ENCODE measurements at regions not wholly inside any gene's neighbourhood (a gene's known extent, or its start where the extent isn't known, plus 50 kb on each side); places are given as distances from the start of the nearest gene placed in this dataset.

DNA sequence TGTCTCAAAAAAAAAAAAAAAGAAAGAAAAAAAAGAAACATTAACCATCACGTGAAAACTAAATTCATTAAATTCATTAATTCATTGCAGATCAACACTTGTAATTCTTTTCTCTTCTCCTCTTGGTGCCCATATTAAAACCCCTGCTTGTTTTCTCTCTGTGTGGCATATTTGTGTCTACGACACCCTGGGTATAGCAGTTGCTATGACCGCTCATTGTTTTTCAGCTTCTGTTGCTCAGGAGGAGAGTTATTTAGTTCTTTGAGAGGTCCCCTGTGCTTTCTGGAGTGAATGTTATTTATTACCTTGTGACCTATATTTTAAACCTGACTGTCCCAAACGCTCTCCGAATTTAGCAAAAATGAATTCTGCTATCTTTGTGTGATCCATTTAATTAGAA is 62.3 kb upstream of the CLMP start (continued):
- TF ChIP-seq CSRNP3 (CRISPR knock-in tag; IDR thresholded peaks at IDR 0.05): no peak
- TF ChIP-seq PPARA (CRISPR knock-in tag; IDR thresholded peaks at IDR 0.05; ENCODE audit: borderline replicate concordance): no peak
- TF ChIP-seq TOX (CRISPR knock-in tag; IDR thresholded peaks at IDR 0.05; ENCODE audit: borderline replicate concordance): no peak
- no peak for TF ChIP-seq SNAI2 (CRISPR knock-in tag; IDR thresholded peaks at IDR 0.05)
- no peak for TF ChIP-seq ESRRG (CRISPR knock-in tag; IDR thresholded peaks at IDR 0.05)

- TF ChIP-seq ISL1 (CRISPR knock-in tag; IDR thresholded peaks at IDR 0.05) (no peak), GLIS3 (CRISPR knock-in tag; IDR thresholded peaks at IDR 0.05) (no peak), TOX (CRISPR knock-in tag; IDR thresholded peaks at IDR 0.05; ENCODE audit: borderline replicate concordance) (no peak), ZNF70 (CRISPR knock-in tag; IDR thresholded peaks at IDR 0.05) (no peak), SNAI2 (CRISPR knock-in tag; IDR thresholded peaks at IDR 0.05) (no peak), TSHZ2 (CRISPR knock-in tag; IDR thresholded peaks at IDR 0.05) (no peak), BACH2 (CRISPR knock-in tag; IDR thresholded peaks at IDR 0.05; ENCODE audit: borderline replicate concordance) (no peak), PPARA (CRISPR knock-in tag; IDR thresholded peaks at IDR 0.05; ENCODE audit: borderline replicate concordance) (no peak), CSDC2 (CRISPR knock-in tag; IDR thresholded peaks at IDR 0.05) (no peak), OSR1 (CRISPR knock-in tag; IDR thresholded peaks at IDR 0.05) (no peak), TCF4 (CRISPR knock-in tag; IDR thresholded peaks at IDR 0.05; ENCODE audit: borderline replicate concordance) (no peak), CSRNP3 (CRISPR knock-in tag; IDR thresholded peaks at IDR 0.05) (no peak), ZNF8 (CRISPR knock-in tag; IDR thresholded peaks at IDR 0.05) (no peak), ZC3H10 (CRISPR knock-in tag; IDR thresholded peaks at IDR 0.05) (no peak), ESRRG (CRISPR knock-in tag; IDR thresholded peaks at IDR 0.05) (no peak)
- TF ChIP-seq, protein P1, sequence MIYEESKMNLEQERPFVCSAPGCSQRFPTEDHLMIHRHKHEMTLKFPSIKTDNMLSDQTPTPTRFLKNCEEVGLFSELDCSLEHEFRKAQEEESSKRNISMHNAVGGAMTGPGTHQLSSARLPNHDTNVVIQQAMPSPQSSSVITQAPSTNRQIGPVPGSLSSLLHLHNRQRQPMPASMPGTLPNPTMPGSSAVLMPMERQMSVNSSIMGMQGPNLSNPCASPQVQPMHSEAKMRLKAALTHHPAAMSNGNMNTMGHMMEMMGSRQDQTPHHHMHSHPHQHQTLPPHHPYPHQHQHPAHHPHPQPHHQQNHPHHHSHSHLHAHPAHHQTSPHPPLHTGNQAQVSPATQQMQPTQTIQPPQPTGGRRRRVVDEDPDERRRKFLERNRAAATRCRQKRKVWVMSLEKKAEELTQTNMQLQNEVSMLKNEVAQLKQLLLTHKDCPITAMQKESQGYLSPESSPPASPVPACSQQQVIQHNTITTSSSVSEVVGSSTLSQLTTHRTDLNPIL (CRISPR knock-in tag; IDR thresholded peaks at IDR 0.05; ENCODE audit: low read depth): no peak
- no peak for ATAC-seq
Measured at GRCh38 chr11:123255909-123256308, 60.9 kb upstream of the CLMP start.

DNA sequence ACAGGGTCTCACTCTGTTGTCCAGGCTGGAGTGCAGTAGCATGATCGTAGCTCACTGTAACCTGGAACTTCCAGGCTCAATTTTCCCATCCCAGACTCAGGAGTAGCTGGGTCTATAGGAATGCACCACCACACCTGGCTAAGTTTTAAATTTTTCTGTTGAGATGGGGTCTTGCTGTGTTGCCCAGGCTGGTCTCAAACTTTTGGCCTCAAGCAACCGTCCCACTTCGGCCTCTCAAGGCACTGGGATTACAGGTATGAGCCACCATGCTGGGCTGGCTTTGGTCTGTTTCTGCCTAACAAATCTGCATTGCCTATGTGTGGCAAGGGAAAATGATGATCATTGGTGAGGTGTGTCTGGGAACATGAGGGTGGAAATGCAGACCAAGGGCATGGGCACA is 59.3 kb upstream of the CLMP start:
- ATAC-seq: no peak
- TF ChIP-seq TSHZ2 (CRISPR knock-in tag; IDR thresholded peaks at IDR 0.05): no peak
- TF ChIP-seq GLIS3 (CRISPR knock-in tag; IDR thresholded peaks at IDR 0.05): no peak
- TF ChIP-seq ZNF70 (CRISPR knock-in tag; IDR thresholded peaks at IDR 0.05): no peak
- TF ChIP-seq, protein P1 (CRISPR knock-in tag; IDR thresholded peaks at IDR 0.05; ENCODE audit: low read depth): no peak
- TF ChIP-seq ZNF565 (CRISPR knock-in tag; conservative IDR thresholded peaks at IDR 0.05; ENCODE audit: low read depth): no peak
